22Rv1 (cell line): ENCODE measurements at regions not wholly inside any gene's neighbourhood (a gene's known extent, or its start where the extent isn't known, plus 50 kb on each side); places are given as distances from the start of the nearest gene placed in this dataset.

Experiments
- CTCF ChIP-seq: fragments of 450-650 bp; IDR thresholded peaks from 2 replicates; pipeline ENCODE4 v1.5.1; 2017; ENCODE audit warnings: mild to moderate bottlenecking
- ZFX ChIP-seq: fragments of 450-650 bp; IDR thresholded peaks from 2 replicates; pipeline ENCODE4 v1.6.1; 2017; ENCODE audit warnings: antibody characterized with exemption, borderline replicate concordance

GRCh38 chrX:9336456-9336855 is 128.4 kb upstream of the TBL1X start:
- TF ChIP-seq CTCF (no peak), ZFX (no peak)
